Liver (tissue), 3 donors: ENCODE measurements at regions not wholly inside any gene's neighbourhood (a gene's known extent, or its start where the extent isn't known, plus 50 kb on each side); places are given as distances from the start of the nearest gene placed in this dataset.

Experiments
- GABPA ChIP-seq, 2 donors: IDR thresholded peaks in 1 of 2; conservative IDR thresholded peaks in 1 of 2; 2 replicates each; pipeline ENCODE4 v1.6.1; 2016; ENCODE audit warnings: antibody characterized with exemption in 2 of 2, mild to moderate bottlenecking in 1 of 2, moderate library complexity in 1 of 2
- RAD21 ChIP-seq, 2 donors: IDR thresholded peaks; 2 replicates each; pipeline ENCODE4 v1.6.1; 2016; ENCODE audit warnings: antibody characterized with exemption in 2 of 2, mild to moderate bottlenecking in 2 of 2
- RXRA ChIP-seq, 2 donors: IDR thresholded peaks; 2 replicates each; pipeline ENCODE4 v1.6.1; 2017 to 2018; ENCODE audit warnings: antibody characterized with exemption in 2 of 2, mild to moderate bottlenecking in 1 of 2
- TAF1 ChIP-seq: conservative IDR thresholded peaks from 2 replicates; pipeline ENCODE4 v1.6.1; 2016; ENCODE audit warnings: antibody characterized with exemption, mild to moderate bottlenecking
- YY1 ChIP-seq: IDR thresholded peaks from 2 replicates; pipeline ENCODE4 v1.6.1; 2016; ENCODE audit warnings: antibody characterized with exemption, mild to moderate bottlenecking
- TF ChIP-seq, protein P1 (sequence below): fragments of 150-350 bp; IDR thresholded peaks from 2 replicates; pipeline ENCODE4 v1.5.1; 2017; ENCODE audit warnings: improper control_type of control experiment, low read depth, low read length; ENCODE audit not compliant: missing input control
- TF ChIP-seq, protein P2 (sequence below): IDR thresholded peaks from 2 replicates; pipeline ENCODE4 v1.6.1; 2016; ENCODE audit warnings: antibody characterized with exemption, mild to moderate bottlenecking
- donor health status: healthy.
- donor health status: healthy.

DNA sequence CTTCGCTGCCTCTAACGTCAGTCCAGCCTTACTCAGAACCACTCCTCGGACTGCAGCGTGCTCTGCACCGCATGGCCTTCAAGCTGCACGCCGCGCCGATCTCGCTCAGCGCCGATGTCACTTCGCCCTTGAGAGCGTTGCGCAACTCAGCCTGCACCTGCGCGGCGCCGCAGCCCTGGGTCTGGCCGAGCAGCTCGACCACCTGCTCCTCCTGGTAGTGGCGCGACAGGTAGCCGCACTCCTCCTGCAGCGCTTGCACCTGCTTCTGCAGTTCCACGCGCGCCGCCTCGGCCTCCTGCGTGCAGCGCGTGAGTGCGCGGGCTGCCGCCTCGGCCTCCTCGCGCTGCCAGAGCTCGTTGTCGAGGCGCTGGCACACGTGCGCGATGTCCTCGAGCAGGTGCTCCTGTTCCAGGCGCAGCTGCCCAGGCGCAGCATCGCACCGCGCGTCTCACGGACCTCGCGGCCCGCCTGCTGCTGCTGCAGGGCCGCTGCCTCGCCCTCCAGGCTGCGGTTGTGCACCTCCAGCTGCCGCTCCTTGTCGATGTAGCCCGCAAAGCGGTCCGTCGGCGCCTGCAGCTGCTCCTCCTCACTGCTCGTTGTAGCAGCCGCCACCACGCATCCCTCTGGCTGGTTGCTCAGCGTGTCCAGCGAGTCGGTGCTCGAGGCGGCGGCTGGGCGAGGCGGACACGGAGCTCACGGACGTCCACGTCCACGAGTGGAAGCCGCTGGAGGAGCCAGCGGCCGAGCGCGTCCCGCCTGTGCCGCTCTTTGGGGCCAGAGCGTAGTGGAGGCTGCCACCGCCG lies 380.6 kb upstream of the CHD6 start:
- TF ChIP-seq GABPA (IDR thresholded peaks at IDR 0.05 in 1 of 2, conservative IDR thresholded peaks at IDR 0.05 in 1 of 2) (no peak), YY1 (no peak), RAD21 (IDR thresholded peaks at IDR 0.05) (no peak), TAF1 (no peak), RXRA (IDR thresholded peaks at IDR 0.05) (no peak)
- TF ChIP-seq, protein P1, sequence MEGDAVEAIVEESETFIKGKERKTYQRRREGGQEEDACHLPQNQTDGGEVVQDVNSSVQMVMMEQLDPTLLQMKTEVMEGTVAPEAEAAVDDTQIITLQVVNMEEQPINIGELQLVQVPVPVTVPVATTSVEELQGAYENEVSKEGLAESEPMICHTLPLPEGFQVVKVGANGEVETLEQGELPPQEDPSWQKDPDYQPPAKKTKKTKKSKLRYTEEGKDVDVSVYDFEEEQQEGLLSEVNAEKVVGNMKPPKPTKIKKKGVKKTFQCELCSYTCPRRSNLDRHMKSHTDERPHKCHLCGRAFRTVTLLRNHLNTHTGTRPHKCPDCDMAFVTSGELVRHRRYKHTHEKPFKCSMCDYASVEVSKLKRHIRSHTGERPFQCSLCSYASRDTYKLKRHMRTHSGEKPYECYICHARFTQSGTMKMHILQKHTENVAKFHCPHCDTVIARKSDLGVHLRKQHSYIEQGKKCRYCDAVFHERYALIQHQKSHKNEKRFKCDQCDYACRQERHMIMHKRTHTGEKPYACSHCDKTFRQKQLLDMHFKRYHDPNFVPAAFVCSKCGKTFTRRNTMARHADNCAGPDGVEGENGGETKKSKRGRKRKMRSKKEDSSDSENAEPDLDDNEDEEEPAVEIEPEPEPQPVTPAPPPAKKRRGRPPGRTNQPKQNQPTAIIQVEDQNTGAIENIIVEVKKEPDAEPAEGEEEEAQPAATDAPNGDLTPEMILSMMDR = no peak
- TF ChIP-seq, protein P2, sequence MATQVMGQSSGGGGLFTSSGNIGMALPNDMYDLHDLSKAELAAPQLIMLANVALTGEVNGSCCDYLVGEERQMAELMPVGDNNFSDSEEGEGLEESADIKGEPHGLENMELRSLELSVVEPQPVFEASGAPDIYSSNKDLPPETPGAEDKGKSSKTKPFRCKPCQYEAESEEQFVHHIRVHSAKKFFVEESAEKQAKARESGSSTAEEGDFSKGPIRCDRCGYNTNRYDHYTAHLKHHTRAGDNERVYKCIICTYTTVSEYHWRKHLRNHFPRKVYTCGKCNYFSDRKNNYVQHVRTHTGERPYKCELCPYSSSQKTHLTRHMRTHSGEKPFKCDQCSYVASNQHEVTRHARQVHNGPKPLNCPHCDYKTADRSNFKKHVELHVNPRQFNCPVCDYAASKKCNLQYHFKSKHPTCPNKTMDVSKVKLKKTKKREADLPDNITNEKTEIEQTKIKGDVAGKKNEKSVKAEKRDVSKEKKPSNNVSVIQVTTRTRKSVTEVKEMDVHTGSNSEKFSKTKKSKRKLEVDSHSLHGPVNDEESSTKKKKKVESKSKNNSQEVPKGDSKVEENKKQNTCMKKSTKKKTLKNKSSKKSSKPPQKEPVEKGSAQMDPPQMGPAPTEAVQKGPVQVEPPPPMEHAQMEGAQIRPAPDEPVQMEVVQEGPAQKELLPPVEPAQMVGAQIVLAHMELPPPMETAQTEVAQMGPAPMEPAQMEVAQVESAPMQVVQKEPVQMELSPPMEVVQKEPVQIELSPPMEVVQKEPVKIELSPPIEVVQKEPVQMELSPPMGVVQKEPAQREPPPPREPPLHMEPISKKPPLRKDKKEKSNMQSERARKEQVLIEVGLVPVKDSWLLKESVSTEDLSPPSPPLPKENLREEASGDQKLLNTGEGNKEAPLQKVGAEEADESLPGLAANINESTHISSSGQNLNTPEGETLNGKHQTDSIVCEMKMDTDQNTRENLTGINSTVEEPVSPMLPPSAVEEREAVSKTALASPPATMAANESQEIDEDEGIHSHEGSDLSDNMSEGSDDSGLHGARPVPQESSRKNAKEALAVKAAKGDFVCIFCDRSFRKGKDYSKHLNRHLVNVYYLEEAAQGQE = no peak
